ENCODE measurements at regions not wholly inside any gene's neighbourhood (a gene's known extent, or its start where the extent isn't known, plus 50 kb on each side); places are given as distances from the start of the nearest gene placed in this dataset.

DNA sequence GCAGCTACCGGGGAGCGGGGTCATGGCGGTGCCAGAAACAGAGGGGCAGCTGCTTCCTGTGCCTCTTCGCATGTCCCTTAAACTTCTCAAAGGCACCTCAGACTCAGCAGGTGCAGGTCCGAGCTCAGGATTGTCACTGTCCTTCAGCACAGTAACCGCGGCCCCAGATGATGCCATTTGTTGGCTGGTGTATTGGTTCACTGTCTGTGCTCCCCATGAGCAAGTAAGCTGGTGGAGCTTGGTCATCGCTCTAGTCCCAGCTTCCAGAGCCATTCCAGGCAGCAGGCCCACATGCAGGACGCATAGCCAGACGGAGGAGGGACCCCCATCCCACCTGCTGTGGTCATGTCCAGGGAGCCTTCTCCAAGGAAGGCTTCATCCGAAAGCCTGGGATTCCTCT is 154.0 kb upstream of the AJAP1 start:
- no peak for TF ChIP-seq CTCF (IDR thresholded peaks at IDR 0.05; ENCODE audit: insufficient read depth, low read depth, low read length)
- no peak for TF ChIP-seq EZH2 (IDR thresholded peaks at IDR 0.05; ENCODE audit: insufficient read depth, low read length)
